Type B pancreatic cell (in vitro differentiated cells): ENCODE measurements at regions not wholly inside any gene's neighbourhood (a gene's known extent, or its start where the extent isn't known, plus 50 kb on each side); places are given as distances from the start of the nearest gene placed in this dataset.

Source experiments
- DNase-seq: peaks from one replicate; pipeline ENCODE4 v3.0.0; 2021; ENCODE audit warnings: mixed read lengths; ENCODE audit not compliant: unreplicated experiment; ENCODE audit errors: extremely low spot score
- H3K27ac Mint-ChIP-seq: 2 replicates; pipeline ENCODE4 v1.8.0; 2021; ENCODE audit warnings: mild to moderate bottlenecking, mixed read lengths
- H3K27me3 Mint-ChIP-seq: 2 replicates; pipeline ENCODE4 v1.8.0; 2021; ENCODE audit warnings: mixed read lengths
- H3K36me3 Mint-ChIP-seq: 2 replicates; pipeline ENCODE4 v1.8.0; 2021; ENCODE audit warnings: mixed read lengths
- H3K4me1 Mint-ChIP-seq: one replicate; pipeline ENCODE4 v1.8.0; 2021; ENCODE audit warnings: mixed read lengths; ENCODE audit not compliant: unreplicated experiment
- H3K4me3 Mint-ChIP-seq: 2 replicates; pipeline ENCODE4 v1.8.0; 2021; ENCODE audit warnings: mild to moderate bottlenecking, mixed read lengths
- H3K9me3 Mint-ChIP-seq: 2 replicates; pipeline ENCODE4 v1.8.0; 2021; ENCODE audit warnings: mixed read lengths
- TF ChIP-seq, protein P1 (sequence below): fragments of 200-600 bp; sonication (generic); conservative IDR thresholded peaks from 2 replicates; pipeline ENCODE4 v1.5.0; 2021; ENCODE audit warnings: antibody characterized with exemption, mild to moderate bottlenecking

DNA sequence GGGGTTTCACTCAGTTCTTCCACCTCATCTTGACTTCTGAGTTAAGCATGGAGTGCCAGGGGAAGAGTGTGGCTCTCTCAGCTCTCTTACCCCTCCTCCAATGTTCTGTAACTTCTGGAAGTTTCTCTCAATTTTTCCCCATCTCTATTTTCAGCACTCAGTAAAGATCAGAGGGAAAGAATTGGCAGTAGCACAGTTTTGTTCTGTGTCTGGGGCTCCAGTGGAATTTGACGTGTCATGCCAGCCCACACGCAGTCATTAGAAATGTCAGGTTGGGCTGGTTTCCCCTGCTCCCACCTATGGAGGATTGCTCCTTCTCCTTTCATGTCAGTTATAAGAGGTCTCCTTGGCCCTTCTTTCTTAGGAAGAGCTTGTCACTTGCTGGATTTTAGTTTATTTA is 104.6 kb upstream of the COL3A1 start:
- Mint-ChIP-seq H3K27me3 (no peaks in the 10 kb centered on the region), H3K4me3 (no peak overlapping the region), H3K27ac (no peak overlapping the region), H3K9me3 (no peaks in the 10 kb centered on the region), H3K36me3 (no peaks in the 10 kb centered on the region), H3K4me1 (peaks cover 4% of the 10 kb centered on the region)
- no peak for DNase-seq
- TF ChIP-seq, protein P1, sequence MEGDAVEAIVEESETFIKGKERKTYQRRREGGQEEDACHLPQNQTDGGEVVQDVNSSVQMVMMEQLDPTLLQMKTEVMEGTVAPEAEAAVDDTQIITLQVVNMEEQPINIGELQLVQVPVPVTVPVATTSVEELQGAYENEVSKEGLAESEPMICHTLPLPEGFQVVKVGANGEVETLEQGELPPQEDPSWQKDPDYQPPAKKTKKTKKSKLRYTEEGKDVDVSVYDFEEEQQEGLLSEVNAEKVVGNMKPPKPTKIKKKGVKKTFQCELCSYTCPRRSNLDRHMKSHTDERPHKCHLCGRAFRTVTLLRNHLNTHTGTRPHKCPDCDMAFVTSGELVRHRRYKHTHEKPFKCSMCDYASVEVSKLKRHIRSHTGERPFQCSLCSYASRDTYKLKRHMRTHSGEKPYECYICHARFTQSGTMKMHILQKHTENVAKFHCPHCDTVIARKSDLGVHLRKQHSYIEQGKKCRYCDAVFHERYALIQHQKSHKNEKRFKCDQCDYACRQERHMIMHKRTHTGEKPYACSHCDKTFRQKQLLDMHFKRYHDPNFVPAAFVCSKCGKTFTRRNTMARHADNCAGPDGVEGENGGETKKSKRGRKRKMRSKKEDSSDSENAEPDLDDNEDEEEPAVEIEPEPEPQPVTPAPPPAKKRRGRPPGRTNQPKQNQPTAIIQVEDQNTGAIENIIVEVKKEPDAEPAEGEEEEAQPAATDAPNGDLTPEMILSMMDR = no peak

DNA sequence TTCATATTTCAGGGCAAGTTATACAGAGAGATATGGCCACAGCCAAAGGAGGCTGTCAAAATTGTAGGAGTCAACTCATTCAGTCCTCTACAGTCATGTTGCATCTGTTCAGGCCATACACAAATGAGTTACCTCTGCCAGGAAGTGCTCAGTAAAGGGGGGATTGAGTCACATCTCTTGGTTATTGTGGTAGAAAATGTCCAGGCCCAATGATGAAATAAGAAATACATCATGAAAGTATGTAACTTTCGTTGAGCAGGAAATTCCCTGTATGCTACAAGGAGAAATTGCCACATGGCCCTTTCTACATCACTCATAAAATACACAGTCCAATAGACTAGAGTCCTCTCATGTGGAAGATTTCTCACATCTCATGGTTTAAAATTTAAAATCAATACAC is 103.9 kb upstream of the COL3A1 start:
- no peak for DNase-seq
- no peaks in the 10 kb centered on the region for H3K36me3 Mint-ChIP-seq
- H3K9me3 Mint-ChIP-seq = no peaks in the 10 kb centered on the region
- no peak overlapping the region for H3K4me3 Mint-ChIP-seq
- TF ChIP-seq, protein P1 = no peak
- peaks cover 4% of the 10 kb centered on the region for H3K4me1 Mint-ChIP-seq
- H3K27ac Mint-ChIP-seq = no peak overlapping the region
- no peaks in the 10 kb centered on the region for H3K27me3 Mint-ChIP-seq

- Mint-ChIP-seq H3K4me1 (peaks cover 4% of the 10 kb centered on the region), H3K4me3 (no peak overlapping the region), H3K27me3 (no peaks in the 10 kb centered on the region), H3K27ac (no peak overlapping the region), H3K9me3 (no peaks in the 10 kb centered on the region), H3K36me3 (no peaks in the 10 kb centered on the region)
- DNase-seq = no peak
- TF ChIP-seq, protein P1 = no peak
These were observed 99.1 kb upstream of the COL3A1 start for GRCh38 chr2:188875104-188875503.

GRCh38 chr2:188878716-188879115 is 95.5 kb upstream of the COL3A1 start:
- DNase-seq = no peak
- H3K27ac Mint-ChIP-seq = no peak overlapping the region
- H3K27me3 Mint-ChIP-seq = no peaks in the 10 kb centered on the region
- H3K4me1 Mint-ChIP-seq = no peaks in the 10 kb centered on the region
- TF ChIP-seq, protein P1 = no peak
- H3K36me3 Mint-ChIP-seq = no peaks in the 10 kb centered on the region
- H3K4me3 Mint-ChIP-seq = no peak overlapping the region
- no peaks in the 10 kb centered on the region for H3K9me3 Mint-ChIP-seq

DNA sequence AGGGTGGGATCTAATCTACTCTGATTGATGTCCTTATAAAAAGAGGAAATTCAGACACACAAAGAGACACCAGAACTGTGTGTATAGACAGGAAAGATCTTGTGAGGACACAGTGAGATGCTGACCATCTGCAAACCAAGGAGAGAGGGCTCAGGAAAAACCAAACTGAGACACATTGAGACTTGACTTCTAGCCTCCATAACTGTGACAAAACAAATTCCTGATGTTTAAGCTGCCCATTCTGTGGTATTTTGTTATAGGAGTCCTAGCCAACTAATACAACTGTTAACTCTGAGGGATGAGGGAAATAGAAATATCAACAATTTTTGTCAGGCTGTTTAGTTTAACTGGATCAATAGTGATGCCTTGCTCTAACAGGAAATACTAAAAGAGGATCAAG is 93.4 kb upstream of the COL3A1 start:
- TF ChIP-seq, protein P1 = no peak
- no peaks in the 10 kb centered on the region for H3K9me3 Mint-ChIP-seq
- no peaks in the 10 kb centered on the region for H3K4me1 Mint-ChIP-seq
- no peak overlapping the region for H3K27ac Mint-ChIP-seq
- H3K4me3 Mint-ChIP-seq = no peak overlapping the region
- no peaks in the 10 kb centered on the region for H3K36me3 Mint-ChIP-seq
- no peaks in the 10 kb centered on the region for H3K27me3 Mint-ChIP-seq
- DNase-seq = no peak

GRCh38 chr2:188881434-188881833 is 92.7 kb upstream of the COL3A1 start:
- no peak for DNase-seq
- no peaks in the 10 kb centered on the region for H3K27me3 Mint-ChIP-seq
- H3K4me3 Mint-ChIP-seq = no peak overlapping the region
- no peaks in the 10 kb centered on the region for H3K9me3 Mint-ChIP-seq
- TF ChIP-seq, protein P1 = no peak
- no peak overlapping the region for H3K27ac Mint-ChIP-seq
- no peaks in the 10 kb centered on the region for H3K36me3 Mint-ChIP-seq
- no peaks in the 10 kb centered on the region for H3K4me1 Mint-ChIP-seq
